Activated CD8-positive, alpha-beta T cell treated with anti-CD3 and anti-CD28 coated beads for 36 hours (primary cell): ENCODE measurements at regions not wholly inside any gene's neighbourhood (a gene's known extent, or its start where the extent isn't known, plus 50 kb on each side); places are given as distances from the start of the nearest gene placed in this dataset.

Experiments used
- ATAC-seq: fragments of 200-7000 bp; cut with Tn5 transposase; one replicate; pipeline ENCODE4 v1.10.0; 2021; ENCODE audit warnings: mild to moderate bottlenecking, moderate library complexity
- CTCF ChIA-PET: fragments of 350-600 bp; sonication (Branson Sonifier 250); formaldehyde crosslinking; loops from one replicate; lab custom pipeline; 2021; ENCODE audit warnings: antibody characterized with exemption; lab: Charles Lee
- POLR2A ChIA-PET: fragments of 350-600 bp; sonication (Branson Sonifier 250); formaldehyde crosslinking; loops from one replicate; lab custom pipeline; 2021; ENCODE audit warnings: antibody characterized with exemption; lab: Charles Lee
- DNase-seq: peaks from one replicate; pipeline ENCODE4 v3.0.0-alpha.2; 2020
- H3K27ac Mint-ChIP-seq: one replicate; pipeline ENCODE4 v1.8.0; 2021; ENCODE audit warnings: mild to moderate bottlenecking, mixed read lengths
- H3K27me3 Mint-ChIP-seq: one replicate; pipeline ENCODE4 v1.8.0; 2021; ENCODE audit warnings: mixed read lengths
- H3K36me3 Mint-ChIP-seq: one replicate; pipeline ENCODE4 v1.8.0; 2021; ENCODE audit warnings: low read depth, mixed read lengths
- H3K4me1 Mint-ChIP-seq: one replicate; pipeline ENCODE4 v1.8.0; 2021; ENCODE audit warnings: low read depth, mixed read lengths
- H3K4me3 Mint-ChIP-seq: one replicate; pipeline ENCODE4 v1.8.0; 2021; ENCODE audit warnings: mild to moderate bottlenecking, moderate library complexity, mixed read lengths
- H3K9me3 Mint-ChIP-seq: one replicate; pipeline ENCODE4 v1.8.0; 2021; ENCODE audit warnings: mixed read lengths
- CTCF ChIP-seq: fragments of 200-600 bp; IDR thresholded peaks from one replicate; pipeline ENCODE4 v1.8.0; 2022; ENCODE audit warnings: antibody characterized with exemption, mild to moderate bottlenecking
- intact Hi-C: fragments of 100-400 bp; cut with micrococcal nuclease; formaldehyde crosslinking; loops from one replicate; pipeline ENCODE4 v1.10.0; 2022

GRCh38 chr14:48788771-48789170 lies 797.4 kb downstream of the RPS29 start:
- H3K4me3 Mint-ChIP-seq, result no peak overlapping the region
- TF ChIP-seq CTCF, result no peak
- H3K27ac Mint-ChIP-seq, result no peak overlapping the region
- H3K9me3 Mint-ChIP-seq, result peaks cover 6% of the 10 kb centered on the region
- H3K36me3 Mint-ChIP-seq, result no peaks in the 10 kb centered on the region
- intact Hi-C loops, result no loop called here
- POLR2A ChIA-PET, result no interaction called here
- DNase-seq, result no peak
- CTCF ChIA-PET, result no interaction called here
- no peak for ATAC-seq
- no peaks in the 10 kb centered on the region for H3K4me1 Mint-ChIP-seq
- no peaks in the 10 kb centered on the region for H3K27me3 Mint-ChIP-seq

GRCh38 chr14:48786498-48786897 lies 799.7 kb downstream of the RPS29 start:
- ChIA-PET POLR2A (no interaction called here), CTCF (no interaction called here)
- Mint-ChIP-seq H3K4me3 (no peak overlapping the region), H3K4me1 (no peaks in the 10 kb centered on the region), H3K27ac (no peak overlapping the region), H3K36me3 (no peaks in the 10 kb centered on the region), H3K27me3 (no peaks in the 10 kb centered on the region), H3K9me3 (peaks cover 1% of the 10 kb centered on the region)
- ATAC-seq, result no peak
- no peak for DNase-seq
- no peak for TF ChIP-seq CTCF
- intact Hi-C loops, result no loop called here

DNA sequence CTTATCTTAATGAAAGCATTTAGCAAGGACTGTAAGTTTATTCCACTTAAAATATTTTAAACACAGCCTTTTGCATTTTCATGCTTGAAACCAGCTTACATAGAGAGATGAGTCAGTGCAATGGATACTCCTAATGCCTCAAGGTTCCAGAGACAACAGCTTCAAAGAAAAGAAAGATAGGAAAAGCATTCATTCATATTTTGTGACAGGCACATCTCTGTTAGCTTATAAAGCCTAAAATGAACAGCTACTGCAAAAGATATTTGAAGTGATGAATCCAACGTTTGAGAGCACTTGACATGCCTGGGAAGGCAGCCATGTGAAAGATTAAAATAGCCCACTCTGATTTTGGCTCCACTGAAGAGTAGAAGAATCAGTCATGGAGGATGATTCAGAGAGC lies 814.5 kb downstream of the RPS29 start:
- ATAC-seq (no peak), DNase-seq (no peak)
- intact Hi-C loops, result no loop called here
- ChIA-PET CTCF (no interaction called here), POLR2A (no interaction called here)
- Mint-ChIP-seq H3K36me3 (no peaks in the 10 kb centered on the region), H3K4me1 (no peaks in the 10 kb centered on the region), H3K9me3 (peaks cover 4% of the 10 kb centered on the region), H3K27ac (no peak overlapping the region), H3K27me3 (no peaks in the 10 kb centered on the region), H3K4me3 (no peak overlapping the region)
- no peak for TF ChIP-seq CTCF

- POLR2A ChIA-PET, result no interaction called here
- ATAC-seq (no peak), DNase-seq (no peak)
- H3K9me3 Mint-ChIP-seq, result peaks cover 6% of the 10 kb centered on the region
- CTCF ChIA-PET, result no interaction called here
- H3K4me1 Mint-ChIP-seq, result no peaks in the 10 kb centered on the region
- no peak overlapping the region for H3K4me3 Mint-ChIP-seq
- intact Hi-C loops, result no loop called here
- no peaks in the 10 kb centered on the region for H3K27me3 Mint-ChIP-seq
- no peak overlapping the region for H3K27ac Mint-ChIP-seq
- H3K36me3 Mint-ChIP-seq, result no peaks in the 10 kb centered on the region
- no peak for TF ChIP-seq CTCF
Measured at GRCh38 chr14:48751293-48751692, 834.9 kb downstream of the RPS29 start.

GRCh38 chr14:48748151-48748675 lies 838.0 kb downstream of the RPS29 start:
- intact Hi-C loops, result no loop called here
- H3K27me3 Mint-ChIP-seq, result no peaks in the 10 kb centered on the region
- no peak overlapping the region for H3K4me3 Mint-ChIP-seq
- no peak overlapping the region for H3K27ac Mint-ChIP-seq
- peaks cover 4% of the 10 kb centered on the region for H3K9me3 Mint-ChIP-seq
- POLR2A ChIA-PET, result no interaction called here
- ATAC-seq (no peak), DNase-seq (no peak)
- no peaks in the 10 kb centered on the region for H3K36me3 Mint-ChIP-seq
- TF ChIP-seq CTCF, result no peak
- H3K4me1 Mint-ChIP-seq, result no peaks in the 10 kb centered on the region
- CTCF ChIA-PET, result no interaction called here
